Neural cell (in vitro differentiated cells): ENCODE measurements at regions not wholly inside any gene's neighbourhood (a gene's known extent, or its start where the extent isn't known, plus 50 kb on each side); places are given as distances from the start of the nearest gene placed in this dataset.

Source experiments
- H2AFZ ChIP-seq: fragments of 200-600, 300-800 bp; sonication (generic), shearing (Covaris generic); 2 replicates; pipeline ENCODE4 v1.6.0; 2014; ENCODE audit warnings: low read depth, mild to moderate bottlenecking, antibody characterized with exemption, low read length, moderate library complexity
- H3F3A ChIP-seq: fragments of 200-600 bp; shearing (Covaris generic); 2 replicates; pipeline ENCODE4 v1.6.1; 2016; ENCODE audit warnings: mild to moderate bottlenecking, moderate library complexity, mixed read lengths, antibody characterized with exemption, low read length; ENCODE audit not compliant: insufficient read depth, poor library complexity, severe bottlenecking
- H3K27ac ChIP-seq: fragments of 200-600, 300-800 bp; sonication (generic), shearing (Covaris generic); 2 replicates; pipeline ENCODE4 v1.5.1; 2014; ENCODE audit warnings: mild to moderate bottlenecking, low read length, moderate library complexity
- H3K27me3 ChIP-seq: fragments of 300-800, 200-600 bp; sonication (generic), shearing (Covaris generic); 2 replicates; pipeline ENCODE4 v1.6.0; 2014; ENCODE audit warnings: mild to moderate bottlenecking, low read depth, low read length, moderate library complexity; ENCODE audit not compliant: insufficient read depth
- H3K36me3 ChIP-seq: fragments of 300-800, 200-600 bp; sonication (generic), shearing (Covaris generic); 2 replicates; pipeline ENCODE4 v1.5.1; 2014; ENCODE audit warnings: mild to moderate bottlenecking, antibody characterized with exemption, low read length, moderate library complexity; ENCODE audit not compliant: insufficient read depth
- H3K4me2 ChIP-seq: fragments of 300-800, 200-600 bp; sonication (generic), shearing (Covaris generic); 2 replicates; pipeline ENCODE4 v1.6.0; 2014; ENCODE audit warnings: mild to moderate bottlenecking, low read length
- H3K4me3 ChIP-seq: fragments of 300-800, 200-600 bp; sonication (generic), shearing (Covaris generic); 2 replicates; pipeline ENCODE4 v1.5.1; 2014; ENCODE audit warnings: mild to moderate bottlenecking, low read length, moderate library complexity
- H3K79me2 ChIP-seq: fragments of 200-600 bp; shearing (Covaris generic); replicated peaks from 2 replicates; pipeline ENCODE4 v1.6.0; 2014; ENCODE audit warnings: mild to moderate bottlenecking, low read length, moderate library complexity; ENCODE audit not compliant: insufficient read depth
- H3K9ac ChIP-seq: fragments of 300-800, 200-600 bp; sonication (generic), shearing (Covaris generic); 2 replicates; pipeline ENCODE4 v1.6.1; 2016; ENCODE audit warnings: mild to moderate bottlenecking, low read length, mixed read lengths
- H3K9me2 ChIP-seq: fragments of 200-600 bp; shearing (Covaris generic); 2 replicates; pipeline ENCODE4 v1.6.1; 2016; ENCODE audit warnings: mild to moderate bottlenecking, low read length, mixed read lengths; ENCODE audit not compliant: insufficient read depth
- H3K9me3 ChIP-seq: fragments of 200-600, 300-800 bp; sonication (generic), shearing (Covaris generic); 2 replicates; pipeline ENCODE4 v1.6.1; 2016; ENCODE audit warnings: mild to moderate bottlenecking, mixed run types, low read length, moderate library complexity, mixed read lengths
- H4K20me1 ChIP-seq: fragments of 200-600 bp; shearing (Covaris generic); 2 replicates; pipeline ENCODE4 v1.6.1; 2016; ENCODE audit warnings: mild to moderate bottlenecking, mixed run types; ENCODE audit not compliant: insufficient read depth
- EP300 ChIP-seq: fragments of 450-650 bp; conservative IDR thresholded peaks from 2 replicates; pipeline ENCODE4 v1.6.1; 2014; ENCODE audit warnings: antibody characterized with exemption, mild to moderate bottlenecking, moderate library complexity; ENCODE audit not compliant: poor library complexity, severe bottlenecking
- EZH2 ChIP-seq: fragments of 200-600, 300-800 bp; shearing (Covaris generic), sonication (generic); IDR thresholded peaks from 2 replicates; pipeline ENCODE4 v1.6.1; 2014; ENCODE audit warnings: antibody characterized with exemption, low read length, borderline replicate concordance, mild to moderate bottlenecking; ENCODE audit not compliant: insufficient read depth, poor library complexity, severe bottlenecking
- MXI1 ChIP-seq: fragments of 450-650 bp; conservative IDR thresholded peaks from 2 replicates; pipeline ENCODE4 v1.6.1; 2014; ENCODE audit warnings: antibody characterized with exemption, mild to moderate bottlenecking; ENCODE audit not compliant: poor library complexity, severe bottlenecking
- POLR2AphosphoS5 ChIP-seq: IDR thresholded peaks from 2 replicates; pipeline ENCODE4 v1.6.1; 2012
- RAD21 ChIP-seq: fragments of 450-650 bp; conservative IDR thresholded peaks from 2 replicates; pipeline ENCODE4 v1.6.1; 2014; ENCODE audit warnings: antibody characterized with exemption, mild to moderate bottlenecking, moderate library complexity
- SMC3 ChIP-seq: fragments of 450-650 bp; conservative IDR thresholded peaks from 2 replicates; pipeline ENCODE4 v1.6.1; 2014; ENCODE audit warnings: antibody characterized with exemption, mild to moderate bottlenecking, moderate library complexity; ENCODE audit not compliant: poor library complexity
- TAF1 ChIP-seq: IDR thresholded peaks from 2 replicates; pipeline ENCODE4 v1.6.1; 2012; ENCODE audit warnings: low read depth
- TF ChIP-seq, protein P1 (sequence below): fragments of 450-650 bp; IDR thresholded peaks from 2 replicates; pipeline ENCODE4 v1.5.1; 2014; ENCODE audit warnings: antibody characterized with exemption, mild to moderate bottlenecking, moderate library complexity; ENCODE audit not compliant: poor library complexity, severe bottlenecking
- TF ChIP-seq, protein P2 (sequence below): IDR thresholded peaks from 2 replicates; pipeline ENCODE4 v1.6.1; 2012; ENCODE audit warnings: borderline replicate concordance

DNA sequence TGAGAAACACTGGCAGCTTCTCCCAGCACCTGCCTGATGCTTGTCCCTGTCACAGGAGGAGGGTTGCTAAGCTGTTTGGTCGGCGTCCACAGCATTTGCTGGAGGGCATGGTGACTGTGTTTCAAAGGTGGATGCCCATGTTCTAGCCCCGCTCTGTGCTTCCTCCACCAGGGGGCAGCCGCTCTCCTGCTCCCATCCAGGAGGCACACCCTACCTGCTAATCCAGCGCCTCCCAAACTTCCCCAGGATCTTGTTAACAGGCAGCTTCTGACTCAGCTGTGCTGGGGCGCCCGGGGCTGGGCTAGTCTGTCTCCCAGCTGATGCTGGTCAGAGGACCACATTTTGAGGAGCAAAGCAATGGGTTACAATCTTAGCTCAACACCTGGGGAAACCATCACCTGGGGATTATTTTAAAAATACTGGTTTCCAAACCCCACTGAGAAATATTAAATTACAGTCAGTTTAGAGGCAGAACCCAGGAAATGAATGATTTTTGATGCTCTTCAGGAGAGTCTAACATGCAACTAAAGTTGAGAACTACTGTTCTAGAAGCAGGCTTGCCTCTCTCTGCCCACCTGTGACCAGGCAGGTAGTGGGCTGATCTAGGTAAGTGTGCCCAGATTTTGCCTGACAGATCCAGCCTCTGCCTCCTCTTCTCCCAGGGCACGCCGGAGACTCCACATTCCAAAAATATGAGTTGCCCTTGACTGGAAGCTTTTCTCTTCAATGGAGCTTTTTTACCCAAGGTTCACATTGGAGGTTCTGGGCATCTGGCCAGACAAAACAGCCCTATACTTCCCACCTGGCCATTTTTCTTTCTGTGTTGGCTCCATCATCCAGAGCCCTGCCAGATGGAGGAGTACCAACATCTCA, 92.7 kb upstream of the GPR26 start:
- H3K4me3 ChIP-seq, result no peak overlapping the region
- no peaks in the 10 kb centered on the region for H3K9me2 ChIP-seq
- H3K4me2 ChIP-seq, result no peak overlapping the region
- H3K9me3 ChIP-seq, result no peaks in the 10 kb centered on the region
- H3K27me3 ChIP-seq, result no peaks in the 10 kb centered on the region
- H2AFZ ChIP-seq, result no peak overlapping the region
- no peaks in the 10 kb centered on the region for H3F3A ChIP-seq
- no peaks in the 10 kb centered on the region for H3K79me2 ChIP-seq
- TF ChIP-seq TAF1 (no peak), MXI1 (no peak), POLR2AphosphoS5 (no peak), EZH2 (no peak), RAD21 (no peak), EP300 (no peak), SMC3 (no peak)
- TF ChIP-seq, protein P1, sequence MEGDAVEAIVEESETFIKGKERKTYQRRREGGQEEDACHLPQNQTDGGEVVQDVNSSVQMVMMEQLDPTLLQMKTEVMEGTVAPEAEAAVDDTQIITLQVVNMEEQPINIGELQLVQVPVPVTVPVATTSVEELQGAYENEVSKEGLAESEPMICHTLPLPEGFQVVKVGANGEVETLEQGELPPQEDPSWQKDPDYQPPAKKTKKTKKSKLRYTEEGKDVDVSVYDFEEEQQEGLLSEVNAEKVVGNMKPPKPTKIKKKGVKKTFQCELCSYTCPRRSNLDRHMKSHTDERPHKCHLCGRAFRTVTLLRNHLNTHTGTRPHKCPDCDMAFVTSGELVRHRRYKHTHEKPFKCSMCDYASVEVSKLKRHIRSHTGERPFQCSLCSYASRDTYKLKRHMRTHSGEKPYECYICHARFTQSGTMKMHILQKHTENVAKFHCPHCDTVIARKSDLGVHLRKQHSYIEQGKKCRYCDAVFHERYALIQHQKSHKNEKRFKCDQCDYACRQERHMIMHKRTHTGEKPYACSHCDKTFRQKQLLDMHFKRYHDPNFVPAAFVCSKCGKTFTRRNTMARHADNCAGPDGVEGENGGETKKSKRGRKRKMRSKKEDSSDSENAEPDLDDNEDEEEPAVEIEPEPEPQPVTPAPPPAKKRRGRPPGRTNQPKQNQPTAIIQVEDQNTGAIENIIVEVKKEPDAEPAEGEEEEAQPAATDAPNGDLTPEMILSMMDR, result no peak
- TF ChIP-seq, protein P2, sequence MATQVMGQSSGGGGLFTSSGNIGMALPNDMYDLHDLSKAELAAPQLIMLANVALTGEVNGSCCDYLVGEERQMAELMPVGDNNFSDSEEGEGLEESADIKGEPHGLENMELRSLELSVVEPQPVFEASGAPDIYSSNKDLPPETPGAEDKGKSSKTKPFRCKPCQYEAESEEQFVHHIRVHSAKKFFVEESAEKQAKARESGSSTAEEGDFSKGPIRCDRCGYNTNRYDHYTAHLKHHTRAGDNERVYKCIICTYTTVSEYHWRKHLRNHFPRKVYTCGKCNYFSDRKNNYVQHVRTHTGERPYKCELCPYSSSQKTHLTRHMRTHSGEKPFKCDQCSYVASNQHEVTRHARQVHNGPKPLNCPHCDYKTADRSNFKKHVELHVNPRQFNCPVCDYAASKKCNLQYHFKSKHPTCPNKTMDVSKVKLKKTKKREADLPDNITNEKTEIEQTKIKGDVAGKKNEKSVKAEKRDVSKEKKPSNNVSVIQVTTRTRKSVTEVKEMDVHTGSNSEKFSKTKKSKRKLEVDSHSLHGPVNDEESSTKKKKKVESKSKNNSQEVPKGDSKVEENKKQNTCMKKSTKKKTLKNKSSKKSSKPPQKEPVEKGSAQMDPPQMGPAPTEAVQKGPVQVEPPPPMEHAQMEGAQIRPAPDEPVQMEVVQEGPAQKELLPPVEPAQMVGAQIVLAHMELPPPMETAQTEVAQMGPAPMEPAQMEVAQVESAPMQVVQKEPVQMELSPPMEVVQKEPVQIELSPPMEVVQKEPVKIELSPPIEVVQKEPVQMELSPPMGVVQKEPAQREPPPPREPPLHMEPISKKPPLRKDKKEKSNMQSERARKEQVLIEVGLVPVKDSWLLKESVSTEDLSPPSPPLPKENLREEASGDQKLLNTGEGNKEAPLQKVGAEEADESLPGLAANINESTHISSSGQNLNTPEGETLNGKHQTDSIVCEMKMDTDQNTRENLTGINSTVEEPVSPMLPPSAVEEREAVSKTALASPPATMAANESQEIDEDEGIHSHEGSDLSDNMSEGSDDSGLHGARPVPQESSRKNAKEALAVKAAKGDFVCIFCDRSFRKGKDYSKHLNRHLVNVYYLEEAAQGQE, result no peak
- no peaks in the 10 kb centered on the region for H3K36me3 ChIP-seq
- no peak overlapping the region for H3K27ac ChIP-seq
- H3K9ac ChIP-seq, result no peak overlapping the region
- no peaks in the 10 kb centered on the region for H4K20me1 ChIP-seq

DNA sequence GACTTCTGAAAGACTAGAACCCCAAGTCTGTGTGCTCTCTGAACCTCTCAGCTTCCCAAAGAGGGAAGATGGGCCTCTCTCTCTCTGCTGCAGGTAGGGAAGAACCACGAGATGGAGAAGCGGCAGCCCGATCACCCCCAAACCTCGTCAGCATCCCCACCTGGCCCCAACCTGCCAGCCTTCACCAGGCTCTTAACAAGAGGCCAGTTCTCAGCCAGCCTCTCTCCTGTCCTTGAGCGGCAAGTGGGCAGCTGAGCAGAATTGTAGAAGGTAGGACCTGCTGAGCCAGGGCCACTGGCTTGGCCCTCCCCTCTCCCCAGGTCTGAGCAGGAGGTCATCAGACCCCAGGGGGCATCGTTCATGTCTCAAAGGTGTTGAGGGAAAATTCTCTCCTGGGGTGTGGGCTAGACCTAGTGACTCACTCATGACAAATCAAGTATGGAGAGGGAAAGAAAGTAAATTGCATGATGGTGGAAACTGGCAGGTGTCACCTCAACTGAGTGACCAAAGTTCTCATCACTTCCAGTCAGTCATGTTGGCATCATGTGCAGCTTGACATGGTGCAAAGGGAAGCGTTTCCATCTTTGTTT, 92.0 kb upstream of the GPR26 start:
- Histone ChIP-seq H3F3A (no peaks in the 10 kb centered on the region), H3K79me2 (no peaks in the 10 kb centered on the region), H3K9me3 (no peaks in the 10 kb centered on the region), H3K27me3 (no peaks in the 10 kb centered on the region), H4K20me1 (no peaks in the 10 kb centered on the region), H3K9ac (no peak overlapping the region), H3K27ac (no peak overlapping the region), H2AFZ (no peak overlapping the region), H3K4me3 (no peak overlapping the region), H3K4me2 (no peak overlapping the region), H3K36me3 (no peaks in the 10 kb centered on the region), H3K9me2 (no peaks in the 10 kb centered on the region)
- no peak for TF ChIP-seq RAD21
- TF ChIP-seq SMC3, result no peak
- no peak for TF ChIP-seq TAF1
- TF ChIP-seq, protein P2, result no peak
- TF ChIP-seq EP300, result no peak
- no peak for TF ChIP-seq MXI1
- no peak for TF ChIP-seq POLR2AphosphoS5
- TF ChIP-seq, protein P1, result no peak
- no peak for TF ChIP-seq EZH2
